GM12878 (cell line): ENCODE measurements at regions not wholly inside any gene's neighbourhood (a gene's known extent, or its start where the extent isn't known, plus 50 kb on each side); places are given as distances from the start of the nearest gene placed in this dataset.

Experiments used
- ATAC-seq: fragments of 200-7000 bp; cut with Tn5 transposase; 3 replicates; pipeline ENCODE4 v1.9.1; 2020; ENCODE audit warnings: mild to moderate bottlenecking, moderate library complexity
- BruUV-seq: library from RNA; stranded (reverse); fragments of 400-500 nt; replicated peaks from 2 replicates; lab custom pipeline; 2021; lab: Mats Ljungman, UMichigan
- CTCF ChIA-PET: fragments of 300-600 bp; sonication (Branson Sonifier 250); formaldehyde crosslinking; extraction: SDS; loops from one replicate; lab custom pipeline; 2021; ENCODE audit warnings: inconsistent platforms; lab: Yijun Ruan, JAX
- POLR2A ChIA-PET: fragments of 350-600 bp; formaldehyde crosslinking; extraction: SDS; loops from one replicate; lab custom pipeline; 2021; ENCODE audit warnings: inconsistent platforms; lab: Charles Lee
- RAD21 ChIA-PET: fragments of 300-600 bp; sonication (Branson Sonifier 250); formaldehyde crosslinking; loops from one replicate; lab custom pipeline; 2023; ENCODE audit warnings: antibody characterized with exemption; ENCODE audit not compliant: unreplicated experiment; lab: Charles Lee
- SMC1A ChIA-PET: fragments of 300-600 bp; sonication (Branson Sonifier 250); formaldehyde crosslinking; loops from one replicate; lab custom pipeline; 2023; ENCODE audit not compliant: unreplicated experiment, uncharacterized antibody; lab: Charles Lee
- DNase-seq: peaks from one replicate; pipeline ENCODE4 v3.0.0-alpha.2; 2011; ENCODE audit warnings: low read depth, low spot score
- FAIRE-seq: peaks from 3 replicates; lab custom pipeline; 2011; peaks lifted over from hg19 to GRCh38; lab: Jason Lieb, UNC
- H2AFZ ChIP-seq: 2 replicates; pipeline ENCODE4 v1.6.0; 2011; ENCODE audit warnings: low read depth, low read length, control low read depth; ENCODE audit not compliant: control insufficient read depth
- H3K27ac ChIP-seq: 2 replicates; pipeline ENCODE4 v1.5.1; 2011; ENCODE audit warnings: control low read depth; ENCODE audit not compliant: control insufficient read depth, insufficient read depth
- H3K27me3 ChIP-seq, 2 experiments: replicated peaks in 1 of 2; 2 replicates each; pipeline versions ENCODE4 v1.6.0 to v1.6.1; 2011; ENCODE audit warnings: low read length in 1 of 2; ENCODE audit not compliant: control insufficient read depth in 2 of 2, insufficient read depth in 2 of 2
- H3K36me3 ChIP-seq, 2 experiments: 2 replicates each; pipeline ENCODE4 v1.5.1; 2011; ENCODE audit warnings: low read length in 1 of 2; ENCODE audit not compliant: control insufficient read depth in 2 of 2, insufficient read depth in 2 of 2
- H3K4me1 ChIP-seq: 2 replicates; pipeline ENCODE4 v1.6.1; 2011; ENCODE audit warnings: mild to moderate bottlenecking, low read length, moderate library complexity, mixed read lengths; ENCODE audit not compliant: control insufficient read depth, insufficient read depth
- H3K4me2 ChIP-seq: 2 replicates; pipeline ENCODE4 v1.6.0; 2011; ENCODE audit warnings: control low read depth; ENCODE audit not compliant: control insufficient read depth, insufficient read depth
- H3K4me3 ChIP-seq: fragments of 200-600 bp; sonication (generic); 2 replicates; pipeline ENCODE4 v1.5.1; 2016
- H3K79me2 ChIP-seq: 2 replicates; pipeline ENCODE4 v1.6.0; 2011; ENCODE audit warnings: low read length; ENCODE audit not compliant: control insufficient read depth, insufficient read depth
- H3K9ac ChIP-seq: 2 replicates; pipeline ENCODE4 v1.8.0; 2011; ENCODE audit warnings: low read length, control low read depth, mixed read lengths; ENCODE audit not compliant: control insufficient read depth, insufficient read depth
- H3K9me3 ChIP-seq: replicated peaks from 3 replicates; pipeline ENCODE4 v1.5.1; 2011; ENCODE audit warnings: mild to moderate bottlenecking, low read length; ENCODE audit not compliant: control insufficient read depth, insufficient read depth
- H4K20me1 ChIP-seq: 2 replicates; pipeline ENCODE4 v1.6.0; 2011; ENCODE audit not compliant: control insufficient read depth, insufficient read depth
- ATF7 ChIP-seq: fragments of 450-650 bp; IDR thresholded peaks from 2 replicates; pipeline ENCODE4 v1.6.1; 2016; ENCODE audit warnings: low read depth, mild to moderate bottlenecking
- CEBPB ChIP-seq, 2 experiments: fragments of 150-350 bp in 1 of 2; IDR thresholded peaks; 2 replicates each; pipeline ENCODE4 v1.6.1; 2012 to 2014; ENCODE audit warnings: low read depth in 2 of 2, low read length in 2 of 2, borderline replicate concordance in 1 of 2, inconsistent platforms in 1 of 2
- CHD2 ChIP-seq: IDR thresholded peaks from 2 replicates; pipeline ENCODE4 v1.6.1; 2011; ENCODE audit warnings: low read depth, low read length, improper control_type of control experiment, borderline replicate concordance
- CREM ChIP-seq: IDR thresholded peaks from 2 replicates; pipeline ENCODE4 v1.6.1; 2014; ENCODE audit warnings: antibody characterized with exemption, low read depth
- CUX1 ChIP-seq: IDR thresholded peaks from 2 replicates; pipeline ENCODE4 v1.6.1; 2012; ENCODE audit warnings: improper control_type of control experiment, low read depth, low read length; ENCODE audit not compliant: insufficient replicate concordance
- IKZF1 ChIP-seq: fragments of 450-650 bp; conservative IDR thresholded peaks from 2 replicates; pipeline ENCODE4 v1.6.1; 2017; ENCODE audit warnings: antibody characterized with exemption, mild to moderate bottlenecking
- MEF2B ChIP-seq: fragments of 450-650 bp; IDR thresholded peaks from 2 replicates; pipeline ENCODE4 v1.6.1; 2018; ENCODE audit warnings: mild to moderate bottlenecking, moderate library complexity; ENCODE audit not compliant: partially characterized antibody, poor library complexity, severe bottlenecking
- POU2F2 ChIP-seq: IDR thresholded peaks from 3 replicates; pipeline ENCODE4 v1.6.1; 2011; ENCODE audit warnings: low read depth, mild to moderate bottlenecking, low read length, borderline replicate concordance
- RAD21 ChIP-seq: IDR thresholded peaks from 2 replicates; pipeline ENCODE4 v1.6.1; 2011; ENCODE audit warnings: mild to moderate bottlenecking, low read depth, low read length, moderate library complexity; ENCODE audit not compliant: insufficient read depth
- YY1 ChIP-seq: IDR thresholded peaks from 2 replicates; pipeline ENCODE4 v1.6.1; 2011; ENCODE audit warnings: low read depth, mild to moderate bottlenecking, low read length
- ZBTB33 ChIP-seq: fragments of 450-650 bp; IDR thresholded peaks from 2 replicates; pipeline ENCODE4 v1.6.1; 2017; ENCODE audit warnings: mild to moderate bottlenecking
- WGBS: methylation state at CpG from one replicate; pipeline ENCODE4 v1.1.6; 2016; ENCODE audit warnings: low lambda C conversion rate; ENCODE audit not compliant: insufficient replicate concordance, insufficient coverage; ENCODE audit errors: missing lambda C conversion rate; 5-methylcytosine and 5-hydroxymethylcytosine counted together
- in situ Hi-C: fragments of 300-500 bp; cut with MboI; formaldehyde crosslinking; loops from 9 replicates; pipeline ENCODE4 v1.14.3; 2018; ENCODE audit warnings: mixed read lengths
- intact Hi-C: fragments of 100-400 bp; cut with micrococcal nuclease; formaldehyde crosslinking; loops from one replicate; pipeline ENCODE4 v1.14.2; 2022; ENCODE audit not compliant: unreplicated experiment

- TF ChIP-seq CHD2 (no peak), RAD21 (no peak), MEF2B (no peak), ATF7 (no peak)
Measured at GRCh38 chr7:156168434-156168833, 356.2 kb upstream of the SHH start (continued).

- H3K27ac ChIP-seq, result no peak overlapping the region
- ATAC-seq, result no peak
- DNase-seq, result no peak
- in situ Hi-C loops, result no loop called here
- H3K4me3 ChIP-seq, result no peak overlapping the region
- no peaks in the 10 kb centered on the region for H4K20me1 ChIP-seq
- SMC1A ChIA-PET, result interaction anchor here (0.8 to 0.9 kb wide), 2 partner anchors 19 to 30 kb away, joined by 3 to 4 read pairs; no protein-coding TSS in a partner anchor
- H3K79me2 ChIP-seq, result no peaks in the 10 kb centered on the region
- RAD21 ChIA-PET, result no interaction called here
- H3K4me1 ChIP-seq, result peaks cover 10% of the 10 kb centered on the region
- no peaks in the 10 kb centered on the region for H3K36me3 ChIP-seq
- no peak overlapping the region for H3K9ac ChIP-seq
- 51% methylated on average over 5 of the region's 5 CpGs for WGBS
- POLR2A ChIA-PET, result no interaction called here
- TF ChIP-seq ZBTB33 (no peak), POU2F2 (no peak), CEBPB (IDR thresholded peaks at IDR 0.05; ENCODE audit: borderline replicate concordance in 1 of 2, low read depth in 2 of 2, low read length in 2 of 2) (no peak), YY1 (no peak), CREM (no peak), IKZF1 (no peak), CUX1 (no peak)
- H3K27me3 ChIP-seq, result no peaks in the 10 kb centered on the region
- H3K4me2 ChIP-seq, result no peak overlapping the region
- CTCF ChIA-PET, result no interaction called here
- no peaks in the 10 kb centered on the region for H3K9me3 ChIP-seq
- no TSS peak for BruUV-seq
- intact Hi-C loops, result no loop called here
- no peak overlapping the region for H2AFZ ChIP-seq
- no peak for FAIRE-seq
Measured at GRCh38 chr7:156167987-156168386, 355.7 kb upstream of the SHH start.
